HL-60 (cell line): ENCODE measurements at regions not wholly inside any gene's neighbourhood (a gene's known extent, or its start where the extent isn't known, plus 50 kb on each side); places are given as distances from the start of the nearest gene placed in this dataset.
"Not testable (repeated sequence)": the region's sequence is repeated elsewhere in the genome, so short reads cannot be mapped to it uniquely, and the experiment has no call there.

ENCODE experiments used
- DNase-seq, 2 experiments: peaks; one replicate each; pipeline ENCODE4 v3.0.0-alpha.2; 2010 to 2020; ENCODE audit warnings: low read depth in 1 of 2, low spot score in 1 of 2
- H3K27ac ChIP-seq: fragments of 250-450 bp; sonication (Bioruptor Pico); replicated peaks from 2 replicates; pipeline ENCODE4 v1.5.1; 2020; ENCODE audit warnings: mild to moderate bottlenecking, moderate library complexity
- H3K27me3 ChIP-seq: fragments of 250-450 bp; sonication (Bioruptor Pico); 2 replicates; pipeline ENCODE4 v1.5.1; 2021; ENCODE audit warnings: mild to moderate bottlenecking, moderate library complexity; ENCODE audit not compliant: insufficient read depth, poor library complexity, severe bottlenecking
- H3K4me3 ChIP-seq: replicated peaks from 2 replicates; pipeline ENCODE4 v1.5.1; 2011; ENCODE audit warnings: mild to moderate bottlenecking, control low read depth, low read length; ENCODE audit not compliant: insufficient read depth
- CTCF ChIP-seq: IDR thresholded peaks from one replicate; pipeline ENCODE4 v1.5.1; 2011; ENCODE audit warnings: low read length, control low read depth, inconsistent platforms; ENCODE audit not compliant: insufficient read depth
- GABPA ChIP-seq: IDR thresholded peaks from 2 replicates; pipeline ENCODE4 v1.6.1; 2012; ENCODE audit warnings: low read depth
- POLR2AphosphoS5 ChIP-seq: IDR thresholded peaks from 2 replicates; pipeline ENCODE4 v1.6.1; 2012; ENCODE audit warnings: low read depth
- REST ChIP-seq: IDR thresholded peaks from 2 replicates; pipeline ENCODE4 v1.6.1; 2012; ENCODE audit warnings: low read depth; ENCODE audit not compliant: insufficient replicate concordance
- SPI1 ChIP-seq: IDR thresholded peaks from 2 replicates; pipeline ENCODE4 v1.6.1; 2012; ENCODE audit warnings: low read depth, mild to moderate bottlenecking, borderline replicate concordance

GRCh38 chrX:34270434-34270833 lies 138.3 kb upstream of the FAM47A start:
- TF ChIP-seq POLR2AphosphoS5 (no peak), REST (no peak), GABPA (no peak), CTCF (no peak), SPI1 (no peak)
- H3K27me3 ChIP-seq: no peaks in the 10 kb centered on the region
- H3K27ac ChIP-seq: no peak overlapping the region
- no peak overlapping the region for H3K4me3 ChIP-seq
- DNase-seq: no peak

- no peak overlapping the region for H3K27ac ChIP-seq
- DNase-seq: no peak
- H3K4me3 ChIP-seq: no peak overlapping the region
- TF ChIP-seq POLR2AphosphoS5: no peak
- TF ChIP-seq SPI1: no peak
- TF ChIP-seq CTCF: no peak
- no peak for TF ChIP-seq REST
- TF ChIP-seq GABPA: no peak
- no peaks in the 10 kb centered on the region for H3K27me3 ChIP-seq
These were observed 106.8 kb upstream of the FAM47A start for GRCh38 chrX:34238896-34239295.

GRCh38 chrX:34230156-34230555 lies 98.0 kb upstream of the FAM47A start:
- H3K27ac ChIP-seq, DNase-seq, H3K27me3 ChIP-seq, H3K4me3 ChIP-seq: not testable (repeated sequence)

GRCh38 chrX:34227804-34228203 lies 95.7 kb upstream of the FAM47A start:
- no peak for DNase-seq
- H3K4me3 ChIP-seq: no peak overlapping the region
- no peak for TF ChIP-seq POLR2AphosphoS5
- TF ChIP-seq SPI1: no peak
- no peak overlapping the region for H3K27ac ChIP-seq
- H3K27me3 ChIP-seq: no peaks in the 10 kb centered on the region

GRCh38 chrX:34223574-34223973 lies 91.5 kb upstream of the FAM47A start:
- Histone ChIP-seq H3K27ac (no peak overlapping the region), H3K4me3 (no peak overlapping the region), H3K27me3 (no peaks in the 10 kb centered on the region)
- TF ChIP-seq REST: no peak
- no peak for TF ChIP-seq GABPA
- TF ChIP-seq CTCF: no peak
- TF ChIP-seq POLR2AphosphoS5: no peak
- TF ChIP-seq SPI1: no peak
- DNase-seq: no peak
